ENCODE measurements at regions not wholly inside any gene's neighbourhood (a gene's known extent, or its start where the extent isn't known, plus 50 kb on each side); places are given as distances from the start of the nearest gene placed in this dataset.

DNA sequence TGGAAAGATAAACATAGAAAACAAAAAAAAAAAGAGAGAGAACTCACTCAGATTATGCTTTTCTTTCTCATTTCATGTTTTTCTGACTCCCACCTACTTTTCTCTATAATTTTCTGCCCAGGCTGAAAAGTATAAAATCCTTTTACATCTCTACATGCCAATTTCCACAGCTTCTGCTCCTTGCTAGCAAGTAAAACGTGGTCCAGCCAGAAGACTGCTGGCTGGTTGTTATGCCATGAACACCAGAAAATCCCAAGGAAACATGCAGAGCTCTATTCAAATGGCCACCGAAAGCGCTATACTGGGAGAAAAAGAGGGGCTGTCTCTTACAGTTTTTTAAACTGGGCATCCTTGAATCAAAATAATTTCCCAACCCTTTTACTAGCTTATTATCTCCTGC lies 512.8 kb upstream of the ID4 start:
- TF ChIP-seq, protein P1, sequence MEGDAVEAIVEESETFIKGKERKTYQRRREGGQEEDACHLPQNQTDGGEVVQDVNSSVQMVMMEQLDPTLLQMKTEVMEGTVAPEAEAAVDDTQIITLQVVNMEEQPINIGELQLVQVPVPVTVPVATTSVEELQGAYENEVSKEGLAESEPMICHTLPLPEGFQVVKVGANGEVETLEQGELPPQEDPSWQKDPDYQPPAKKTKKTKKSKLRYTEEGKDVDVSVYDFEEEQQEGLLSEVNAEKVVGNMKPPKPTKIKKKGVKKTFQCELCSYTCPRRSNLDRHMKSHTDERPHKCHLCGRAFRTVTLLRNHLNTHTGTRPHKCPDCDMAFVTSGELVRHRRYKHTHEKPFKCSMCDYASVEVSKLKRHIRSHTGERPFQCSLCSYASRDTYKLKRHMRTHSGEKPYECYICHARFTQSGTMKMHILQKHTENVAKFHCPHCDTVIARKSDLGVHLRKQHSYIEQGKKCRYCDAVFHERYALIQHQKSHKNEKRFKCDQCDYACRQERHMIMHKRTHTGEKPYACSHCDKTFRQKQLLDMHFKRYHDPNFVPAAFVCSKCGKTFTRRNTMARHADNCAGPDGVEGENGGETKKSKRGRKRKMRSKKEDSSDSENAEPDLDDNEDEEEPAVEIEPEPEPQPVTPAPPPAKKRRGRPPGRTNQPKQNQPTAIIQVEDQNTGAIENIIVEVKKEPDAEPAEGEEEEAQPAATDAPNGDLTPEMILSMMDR (IDR thresholded peaks at IDR 0.05; ENCODE audit: low read length), result no peak
- TF ChIP-seq EZH2 (optimal IDR thresholded peaks at IDR 0.05; ENCODE audit: low read depth, low read length), result no peak

Data from MM.1S (cell line).